ENCODE measurements at regions not wholly inside any gene's neighbourhood (a gene's known extent, or its start where the extent isn't known, plus 50 kb on each side); places are given as distances from the start of the nearest gene placed in this dataset.

- DNase-seq (ENCODE audit: low read depth, low spot score): no peak
- Histone ChIP-seq H3K27ac (ENCODE audit: low read length) (no peak overlapping the region), H3K4me1 (ENCODE audit: control insufficient read depth, insufficient read depth, low read length) (no peaks in the 10 kb centered on the region), H3K9me3 (ENCODE audit: control insufficient read depth, insufficient read depth, low read length) (no peaks in the 10 kb centered on the region), H3K27me3 (ENCODE audit: control insufficient read depth, insufficient read depth, low read length) (no peaks in the 10 kb centered on the region), H3K36me3 (ENCODE audit: control insufficient read depth, insufficient read depth, low read length) (no peaks in the 10 kb centered on the region), H3K4me3 (ENCODE audit: low read length) (no peak overlapping the region)
- WGBS (ENCODE audit: insufficient coverage, insufficient read length): no CpG with 5 or more reads among the region's 1 CpG
Measured at GRCh38 chr5:125274211-125274610, 527.8 kb upstream of the ZNF608 start.

- Histone ChIP-seq H3K27ac (ENCODE audit: low read length) (no peak overlapping the region), H3K9me3 (ENCODE audit: control insufficient read depth, insufficient read depth, low read length) (no peaks in the 10 kb centered on the region), H3K4me3 (ENCODE audit: low read length) (no peak overlapping the region), H3K36me3 (ENCODE audit: control insufficient read depth, insufficient read depth, low read length) (no peaks in the 10 kb centered on the region), H3K27me3 (ENCODE audit: control insufficient read depth, insufficient read depth, low read length) (no peaks in the 10 kb centered on the region), H3K4me1 (ENCODE audit: control insufficient read depth, insufficient read depth, low read length) (no peaks in the 10 kb centered on the region)
- DNase-seq (ENCODE audit: low read depth, low spot score): no peak
- WGBS (ENCODE audit: insufficient coverage, insufficient read length): no CpG with 5 or more reads among the region's 1 CpG
Measured at GRCh38 chr5:125274938-125275724, 528.7 kb upstream of the ZNF608 start.

GRCh38 chr5:125275725-125276090, 529.3 kb upstream of the ZNF608 start:
- H3K4me1 ChIP-seq (ENCODE audit: control insufficient read depth, insufficient read depth, low read length): no peaks in the 10 kb centered on the region
- no CpG with 5 or more reads among the region's 3 CpGs for WGBS (ENCODE audit: insufficient coverage, insufficient read length)

GRCh38 chr5:125276096-125276495, 529.7 kb upstream of the ZNF608 start:
- no peak overlapping the region for H3K27ac ChIP-seq (ENCODE audit: low read length)
- H3K4me1 ChIP-seq (ENCODE audit: control insufficient read depth, insufficient read depth, low read length): no peaks in the 10 kb centered on the region
- H3K36me3 ChIP-seq (ENCODE audit: control insufficient read depth, insufficient read depth, low read length): no peaks in the 10 kb centered on the region
- no CpG with 5 or more reads among the region's 2 CpGs for WGBS (ENCODE audit: insufficient coverage, insufficient read length)
- DNase-seq (ENCODE audit: low read depth, low spot score): no peak
- no peaks in the 10 kb centered on the region for H3K9me3 ChIP-seq (ENCODE audit: control insufficient read depth, insufficient read depth, low read length)
- H3K4me3 ChIP-seq (ENCODE audit: low read length): no peak overlapping the region
- H3K27me3 ChIP-seq (ENCODE audit: control insufficient read depth, insufficient read depth, low read length): no peaks in the 10 kb centered on the region

More at GRCh38 chr5:125275725-125276090, 529.3 kb upstream of the ZNF608 start:
- no peaks in the 10 kb centered on the region for H3K36me3 ChIP-seq (ENCODE audit: control insufficient read depth, insufficient read depth, low read length)
- no peak overlapping the region for H3K4me3 ChIP-seq (ENCODE audit: low read length)
- H3K9me3 ChIP-seq (ENCODE audit: control insufficient read depth, insufficient read depth, low read length): no peaks in the 10 kb centered on the region
- H3K27me3 ChIP-seq (ENCODE audit: control insufficient read depth, insufficient read depth, low read length): no peaks in the 10 kb centered on the region
- no peak overlapping the region for H3K27ac ChIP-seq (ENCODE audit: low read length)
- DNase-seq (ENCODE audit: low read depth, low spot score): no peak

- no CpG with 5 or more reads among the region's 3 CpGs for WGBS (ENCODE audit: insufficient coverage, insufficient read length)
- DNase-seq (ENCODE audit: low read depth, low spot score): no peak
- Histone ChIP-seq H3K36me3 (ENCODE audit: control insufficient read depth, insufficient read depth, low read length) (no peaks in the 10 kb centered on the region), H3K4me1 (ENCODE audit: control insufficient read depth, insufficient read depth, low read length) (no peaks in the 10 kb centered on the region), H3K27ac (ENCODE audit: low read length) (no peak overlapping the region), H3K9me3 (ENCODE audit: control insufficient read depth, insufficient read depth, low read length) (no peaks in the 10 kb centered on the region), H3K27me3 (ENCODE audit: control insufficient read depth, insufficient read depth, low read length) (no peaks in the 10 kb centered on the region), H3K4me3 (ENCODE audit: low read length) (no peak overlapping the region)
Measured at GRCh38 chr5:125277494-125278154, 531.2 kb upstream of the ZNF608 start.

- Histone ChIP-seq H3K9me3 (ENCODE audit: control insufficient read depth, insufficient read depth, low read length) (no peaks in the 10 kb centered on the region), H3K27me3 (ENCODE audit: control insufficient read depth, insufficient read depth, low read length) (no peaks in the 10 kb centered on the region), H3K4me3 (ENCODE audit: low read length) (no peak overlapping the region), H3K36me3 (ENCODE audit: control insufficient read depth, insufficient read depth, low read length) (no peaks in the 10 kb centered on the region), H3K27ac (ENCODE audit: low read length) (no peak overlapping the region), H3K4me1 (ENCODE audit: control insufficient read depth, insufficient read depth, low read length) (no peaks in the 10 kb centered on the region)
- DNase-seq (ENCODE audit: low read depth, low spot score): no peak
- no CpG with 5 or more reads among the region's 2 CpGs for WGBS (ENCODE audit: insufficient coverage, insufficient read length)
Measured at GRCh38 chr5:125278711-125279110, 532.3 kb upstream of the ZNF608 start.

GRCh38 chr5:125281667-125282066, 535.2 kb upstream of the ZNF608 start:
- H3K27me3 ChIP-seq (ENCODE audit: control insufficient read depth, insufficient read depth, low read length): no peaks in the 10 kb centered on the region
- H3K9me3 ChIP-seq (ENCODE audit: control insufficient read depth, insufficient read depth, low read length): no peaks in the 10 kb centered on the region

GRCh38 chr5:125283372-125283771, 536.9 kb upstream of the ZNF608 start:
- Histone ChIP-seq H3K4me1 (ENCODE audit: control insufficient read depth, insufficient read depth, low read length) (no peaks in the 10 kb centered on the region), H3K27ac (ENCODE audit: low read length) (no peak overlapping the region), H3K36me3 (ENCODE audit: control insufficient read depth, insufficient read depth, low read length) (no peaks in the 10 kb centered on the region), H3K4me3 (ENCODE audit: low read length) (no peak overlapping the region), H3K9me3 (ENCODE audit: control insufficient read depth, insufficient read depth, low read length) (no peaks in the 10 kb centered on the region), H3K27me3 (ENCODE audit: control insufficient read depth, insufficient read depth, low read length) (no peaks in the 10 kb centered on the region)
- no peak for DNase-seq (ENCODE audit: low read depth, low spot score)
- no CpG with 5 or more reads among the region's 2 CpGs for WGBS (ENCODE audit: insufficient coverage, insufficient read length)

More at GRCh38 chr5:125281667-125282066, 535.2 kb upstream of the ZNF608 start:
- no peaks in the 10 kb centered on the region for H3K4me1 ChIP-seq (ENCODE audit: control insufficient read depth, insufficient read depth, low read length)
- no peak overlapping the region for H3K27ac ChIP-seq (ENCODE audit: low read length)
- H3K4me3 ChIP-seq (ENCODE audit: low read length): no peak overlapping the region
- DNase-seq (ENCODE audit: low read depth, low spot score): no peak
- H3K36me3 ChIP-seq (ENCODE audit: control insufficient read depth, insufficient read depth, low read length): no peaks in the 10 kb centered on the region

- no peak overlapping the region for H3K4me3 ChIP-seq (ENCODE audit: low read length)
- no CpG with 5 or more reads among the region's 4 CpGs for WGBS (ENCODE audit: insufficient coverage, insufficient read length)
Measured at GRCh38 chr5:125286271-125286670, 539.8 kb upstream of the ZNF608 start.

GRCh38 chr5:125289606-125290005, 543.2 kb upstream of the ZNF608 start:
- H3K4me1 ChIP-seq (ENCODE audit: control insufficient read depth, insufficient read depth, low read length): peaks cover 4% of the 10 kb centered on the region
- no peak for DNase-seq (ENCODE audit: low read depth, low spot score)

More at GRCh38 chr5:125286271-125286670, 539.8 kb upstream of the ZNF608 start:
- no peaks in the 10 kb centered on the region for H3K36me3 ChIP-seq (ENCODE audit: control insufficient read depth, insufficient read depth, low read length)
- H3K27me3 ChIP-seq (ENCODE audit: control insufficient read depth, insufficient read depth, low read length): no peaks in the 10 kb centered on the region
- H3K27ac ChIP-seq (ENCODE audit: low read length): no peak overlapping the region
- no peak for DNase-seq (ENCODE audit: low read depth, low spot score)
- H3K9me3 ChIP-seq (ENCODE audit: control insufficient read depth, insufficient read depth, low read length): no peaks in the 10 kb centered on the region
- H3K4me1 ChIP-seq (ENCODE audit: control insufficient read depth, insufficient read depth, low read length): peaks cover 4% of the 10 kb centered on the region

GRCh38 chr5:125290935-125291334, 544.5 kb upstream of the ZNF608 start:
- no peak overlapping the region for H3K27ac ChIP-seq (ENCODE audit: low read length)
- no peaks in the 10 kb centered on the region for H3K27me3 ChIP-seq (ENCODE audit: control insufficient read depth, insufficient read depth, low read length)
- no peaks in the 10 kb centered on the region for H3K9me3 ChIP-seq (ENCODE audit: control insufficient read depth, insufficient read depth, low read length)
- DNase-seq (ENCODE audit: low read depth, low spot score): no peak
- H3K4me3 ChIP-seq (ENCODE audit: low read length): no peak overlapping the region
- H3K36me3 ChIP-seq (ENCODE audit: control insufficient read depth, insufficient read depth, low read length): no peaks in the 10 kb centered on the region
- WGBS (ENCODE audit: insufficient coverage, insufficient read length): no CpG with 5 or more reads among the region's 5 CpGs
- H3K4me1 ChIP-seq (ENCODE audit: control insufficient read depth, insufficient read depth, low read length): peaks cover 4% of the 10 kb centered on the region

More at GRCh38 chr5:125289606-125290005, 543.2 kb upstream of the ZNF608 start:
- Histone ChIP-seq H3K27me3 (ENCODE audit: control insufficient read depth, insufficient read depth, low read length) (no peaks in the 10 kb centered on the region), H3K27ac (ENCODE audit: low read length) (no peak overlapping the region), H3K4me3 (ENCODE audit: low read length) (no peak overlapping the region), H3K9me3 (ENCODE audit: control insufficient read depth, insufficient read depth, low read length) (no peaks in the 10 kb centered on the region), H3K36me3 (ENCODE audit: control insufficient read depth, insufficient read depth, low read length) (no peaks in the 10 kb centered on the region)
